Mesenchymal stem cell (in vitro differentiated cells and primary cell): ENCODE measurements at regions not wholly inside any gene's neighbourhood (a gene's known extent, or its start where the extent isn't known, plus 50 kb on each side); places are given as distances from the start of the nearest gene placed in this dataset.

ENCODE experiments used
- DNase-seq: peaks from one replicate; pipeline ENCODE4 v3.0.0-alpha.2; 2013
- H2AFZ ChIP-seq: one replicate; pipeline ENCODE4 v1.6.1; 2013; ENCODE audit warnings: low read depth, mild to moderate bottlenecking, control low read depth, inconsistent platforms, low read length, moderate library complexity
- H2AK5ac ChIP-seq: 2 replicates; pipeline ENCODE4 v1.6.1; 2013; ENCODE audit warnings: low read length, moderate library complexity, mild to moderate bottlenecking, inconsistent platforms; ENCODE audit not compliant: severe bottlenecking
- H2BK120ac ChIP-seq: one replicate; pipeline ENCODE4 v1.6.1; 2013; ENCODE audit warnings: low read depth, mild to moderate bottlenecking, inconsistent platforms, low read length, moderate library complexity
- H2BK12ac ChIP-seq, 2 experiments: one replicate each; pipeline ENCODE4 v1.6.1; 2013; ENCODE audit warnings: inconsistent platforms in 2 of 2, low read length in 2 of 2, mild to moderate bottlenecking in 2 of 2, moderate library complexity in 2 of 2, control low read depth in 1 of 2
- H2BK15ac ChIP-seq: one replicate; pipeline ENCODE4 v1.6.1; 2013; ENCODE audit warnings: mild to moderate bottlenecking, low read depth, inconsistent platforms; ENCODE audit not compliant: poor library complexity, severe bottlenecking
- H2BK5ac ChIP-seq: 2 replicates; pipeline ENCODE4 v1.6.1; 2013; ENCODE audit warnings: low read depth, mild to moderate bottlenecking, low read length, control low read depth, inconsistent platforms; ENCODE audit not compliant: poor library complexity, severe bottlenecking
- H3K14ac ChIP-seq, 2 experiments: one replicate each; pipeline ENCODE4 v1.6.1; 2013; ENCODE audit warnings: inconsistent platforms in 2 of 2, low read length in 2 of 2, control low read depth in 1 of 2, mild to moderate bottlenecking in 1 of 2, moderate library complexity in 1 of 2
- H3K18ac ChIP-seq, 2 experiments: one replicate each; pipeline ENCODE4 v1.6.1; 2013; ENCODE audit warnings: inconsistent platforms in 2 of 2, low read length in 2 of 2, control low read depth in 1 of 2, low read depth in 1 of 2, mild to moderate bottlenecking in 1 of 2
- H3K23ac ChIP-seq, 2 experiments: one replicate each; pipeline ENCODE4 v1.6.1; 2013; ENCODE audit warnings: inconsistent platforms in 2 of 2, low read length in 2 of 2, mild to moderate bottlenecking in 2 of 2, moderate library complexity in 2 of 2, control low read depth in 1 of 2
- H3K27ac ChIP-seq: 2 replicates; pipeline ENCODE4 v1.5.1; 2013; ENCODE audit warnings: mild to moderate bottlenecking, moderate library complexity, low read length, control low read depth, inconsistent platforms; ENCODE audit not compliant: poor library complexity, severe bottlenecking
- H3K27me3 ChIP-seq, 2 experiments: 2 replicates each; pipeline versions ENCODE4 v1.6.1 to v1.7.0; 2013; ENCODE audit warnings: low read length in 2 of 2, mild to moderate bottlenecking in 2 of 2, moderate library complexity in 2 of 2, control low read depth in 1 of 2, inconsistent platforms in 1 of 2; ENCODE audit not compliant: control insufficient read depth in 1 of 2, insufficient read depth in 1 of 2
- H3K36me3 ChIP-seq, 2 experiments: 2 replicates each; pipeline versions ENCODE4 v1.6.1 to v1.7.0; 2013; ENCODE audit warnings: low read length in 2 of 2, control low read depth in 1 of 2, inconsistent platforms in 1 of 2, low read depth in 1 of 2, mild to moderate bottlenecking in 1 of 2; ENCODE audit not compliant: insufficient read depth in 2 of 2, control insufficient read depth in 1 of 2
- H3K4ac ChIP-seq, 2 experiments: one replicate each; pipeline ENCODE4 v1.6.1; 2013; ENCODE audit warnings: inconsistent platforms in 2 of 2, low read length in 2 of 2, mild to moderate bottlenecking in 2 of 2, moderate library complexity in 2 of 2, control low read depth in 1 of 2, low read depth in 1 of 2
- H3K4me1 ChIP-seq: 2 replicates; pipeline ENCODE4 v1.6.1; 2013; ENCODE audit warnings: low read depth, low read length, control low read depth; ENCODE audit not compliant: control insufficient read depth, insufficient read depth
- H3K4me2 ChIP-seq: 2 replicates; pipeline ENCODE4 v1.6.1; 2013; ENCODE audit warnings: low read length, mild to moderate bottlenecking, inconsistent platforms; ENCODE audit not compliant: poor library complexity, severe bottlenecking
- H3K4me3 ChIP-seq, 2 experiments: 2 replicates each; pipeline versions ENCODE4 v1.5.1 to v1.7.0; 2013; ENCODE audit warnings: low read length in 2 of 2, mild to moderate bottlenecking in 2 of 2, control low read depth in 1 of 2, low read depth in 1 of 2; ENCODE audit not compliant: insufficient read depth in 1 of 2
- H3K79me1 ChIP-seq: replicated peaks from 2 replicates; pipeline ENCODE4 v1.6.1; 2013; ENCODE audit warnings: mild to moderate bottlenecking, control low read depth, low read length, inconsistent platforms; ENCODE audit not compliant: poor library complexity, severe bottlenecking
- H3K9ac ChIP-seq: 2 replicates; pipeline ENCODE4 v1.7.0; 2013; ENCODE audit warnings: mild to moderate bottlenecking, low read length, moderate library complexity
- H3K9me3 ChIP-seq: 2 replicates; pipeline ENCODE4 v1.7.0; 2013; ENCODE audit warnings: mild to moderate bottlenecking, low read length; ENCODE audit not compliant: control insufficient read depth
- H4K8ac ChIP-seq: one replicate; pipeline ENCODE4 v1.6.1; 2013; ENCODE audit warnings: inconsistent platforms, mild to moderate bottlenecking, low read length, moderate library complexity
- H4K91ac ChIP-seq: one replicate; pipeline ENCODE4 v1.6.1; 2013; ENCODE audit warnings: mild to moderate bottlenecking, low read length, inconsistent platforms
- WGBS: methylation state at CpG from one replicate; pipeline ENCODE4 v1.1.7; 2013; ENCODE audit warnings: mixed read lengths; 5-methylcytosine and 5-hydroxymethylcytosine counted together

- no peak overlapping the region for H4K91ac ChIP-seq
- H3K23ac ChIP-seq = no peak overlapping the region
- no peak overlapping the region for H2AK5ac ChIP-seq
- H2BK5ac ChIP-seq = no peak overlapping the region
- H2AFZ ChIP-seq = no peak overlapping the region
- no peak overlapping the region for H3K4me2 ChIP-seq
- no peak overlapping the region for H3K9ac ChIP-seq
- no peak overlapping the region for H2BK12ac ChIP-seq
- no peaks in the 10 kb centered on the region for H3K36me3 ChIP-seq
- no peak for DNase-seq
- no peaks in the 10 kb centered on the region for H3K9me3 ChIP-seq
- H3K27me3 ChIP-seq = no peaks in the 10 kb centered on the region
- 75% methylated on average over 1 of the region's 2 CpGs for WGBS
- no peak overlapping the region for H4K8ac ChIP-seq
- no peaks in the 10 kb centered on the region for H3K79me1 ChIP-seq
- H3K4me3 ChIP-seq = no peak overlapping the region
- H2BK120ac ChIP-seq = no peak overlapping the region
- H2BK15ac ChIP-seq = no peak overlapping the region
- H3K14ac ChIP-seq = no peak overlapping the region
- H3K18ac ChIP-seq = no peak overlapping the region
- H3K4me1 ChIP-seq = no peaks in the 10 kb centered on the region
- H3K4ac ChIP-seq = no peak overlapping the region
- no peak overlapping the region for H3K27ac ChIP-seq
Observed at GRCh38 chrX:87736576-87736975, 219.0 kb downstream of the KLHL4 start.

- no peak overlapping the region for H3K27ac ChIP-seq
- WGBS = no CpG with 5 or more reads among the region's 1 CpG
- H3K9me3 ChIP-seq = no peaks in the 10 kb centered on the region
Observed at GRCh38 chrX:87744391-87744790, 226.8 kb downstream of the KLHL4 start.

GRCh38 chrX:87755493-87755892, 237.9 kb downstream of the KLHL4 start:
- no peak overlapping the region for H3K18ac ChIP-seq
- H2AFZ ChIP-seq = no peak overlapping the region
- no peaks in the 10 kb centered on the region for H3K27me3 ChIP-seq
- H3K36me3 ChIP-seq = no peaks in the 10 kb centered on the region
- H2BK120ac ChIP-seq = no peak overlapping the region
- H2BK12ac ChIP-seq = no peak overlapping the region
- H3K9me3 ChIP-seq = peaks cover 10% of the 10 kb centered on the region
- no peak overlapping the region for H4K8ac ChIP-seq
- 76% methylated on average over 5 of the region's 5 CpGs for WGBS
- H3K4me2 ChIP-seq = no peak overlapping the region
- no peak overlapping the region for H3K14ac ChIP-seq
- no peak overlapping the region for H3K4ac ChIP-seq
- DNase-seq = no peak
- no peak overlapping the region for H3K27ac ChIP-seq
- no peaks in the 10 kb centered on the region for H3K4me1 ChIP-seq
- no peaks in the 10 kb centered on the region for H3K79me1 ChIP-seq
- no peak overlapping the region for H3K4me3 ChIP-seq
- no peak overlapping the region for H2BK15ac ChIP-seq
- H3K9ac ChIP-seq = no peak overlapping the region
- no peak overlapping the region for H2BK5ac ChIP-seq
- H4K91ac ChIP-seq = no peak overlapping the region
- H3K23ac ChIP-seq = no peak overlapping the region
- H2AK5ac ChIP-seq = no peak overlapping the region

More at GRCh38 chrX:87744391-87744790, 226.8 kb downstream of the KLHL4 start:
- Histone ChIP-seq H3K79me1 (no peaks in the 10 kb centered on the region), H3K4me3 (no peak overlapping the region), H3K4me2 (no peak overlapping the region), H2AFZ (no peak overlapping the region), H3K4me1 (no peaks in the 10 kb centered on the region), H3K18ac (no peak overlapping the region), H4K91ac (no peak overlapping the region), H2BK120ac (no peak overlapping the region), H3K9ac (no peak overlapping the region), H3K23ac (no peak overlapping the region), H3K14ac (no peak overlapping the region), H2BK12ac (no peak overlapping the region), H3K4ac (no peak overlapping the region), H3K27me3 (no peaks in the 10 kb centered on the region), H3K36me3 (no peaks in the 10 kb centered on the region), H2BK5ac (no peak overlapping the region), H4K8ac (no peak overlapping the region), H2BK15ac (no peak overlapping the region), H2AK5ac (no peak overlapping the region)
- no peak for DNase-seq

- Histone ChIP-seq H3K4ac (no peak overlapping the region), H2BK12ac (no peak overlapping the region), H4K8ac (no peak overlapping the region), H2BK120ac (no peak overlapping the region), H3K23ac (no peak overlapping the region), H3K4me1 (no peaks in the 10 kb centered on the region), H4K91ac (no peak overlapping the region), H3K9ac (no peak overlapping the region), H2AK5ac (no peak overlapping the region), H3K4me2 (no peak overlapping the region), H3K27ac (no peak overlapping the region), H3K14ac (no peak overlapping the region), H3K18ac (no peak overlapping the region), H2AFZ (no peak overlapping the region), H2BK15ac (no peak overlapping the region), H3K9me3 (peaks cover 28% of the 10 kb centered on the region), H3K27me3 (no peaks in the 10 kb centered on the region), H3K79me1 (no peaks in the 10 kb centered on the region), H2BK5ac (no peak overlapping the region), H3K4me3 (no peak overlapping the region), H3K36me3 (no peaks in the 10 kb centered on the region)
- no peak for DNase-seq
Observed at GRCh38 chrX:87788976-87789375, 271.4 kb downstream of the KLHL4 start.
